GM18498 (cell line): ENCODE measurements at regions not wholly inside any gene's neighbourhood (a gene's known extent, or its start where the extent isn't known, plus 50 kb on each side); places are given as distances from the start of the nearest gene placed in this dataset.
"Not testable (repeated sequence)": the region's sequence is repeated elsewhere in the genome, so short reads cannot be mapped to it uniquely, and the experiment has no call there.

Source experiments
- ATAC-seq: cut with Tn5 transposase; IDR thresholded peaks from one replicate; pipeline ENCODE4 v1.9.1; 2021; ENCODE audit warnings: mild to moderate bottlenecking, moderate library complexity; ENCODE audit not compliant: unreplicated experiment

DNA sequence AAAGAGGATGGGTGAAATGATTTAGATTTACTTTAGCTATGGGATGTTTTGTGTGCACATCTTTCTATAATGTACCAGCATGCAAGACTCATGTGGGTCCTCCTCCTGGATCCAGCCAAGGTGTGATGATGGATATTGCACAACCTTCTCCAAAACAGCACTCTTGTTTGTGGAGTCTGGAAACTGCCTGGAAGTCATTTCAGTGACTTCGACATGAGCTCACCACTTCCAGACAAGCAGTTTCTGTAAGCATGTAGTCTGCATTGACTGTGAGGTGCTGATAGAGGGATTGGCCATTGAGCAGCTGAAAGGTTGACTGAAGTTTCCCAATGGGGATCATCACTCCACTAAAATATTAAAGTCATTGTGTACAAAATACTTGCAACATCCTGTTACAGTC, 154.0 kb downstream of the TRIB2 start:
- no peak for ATAC-seq

DNA sequence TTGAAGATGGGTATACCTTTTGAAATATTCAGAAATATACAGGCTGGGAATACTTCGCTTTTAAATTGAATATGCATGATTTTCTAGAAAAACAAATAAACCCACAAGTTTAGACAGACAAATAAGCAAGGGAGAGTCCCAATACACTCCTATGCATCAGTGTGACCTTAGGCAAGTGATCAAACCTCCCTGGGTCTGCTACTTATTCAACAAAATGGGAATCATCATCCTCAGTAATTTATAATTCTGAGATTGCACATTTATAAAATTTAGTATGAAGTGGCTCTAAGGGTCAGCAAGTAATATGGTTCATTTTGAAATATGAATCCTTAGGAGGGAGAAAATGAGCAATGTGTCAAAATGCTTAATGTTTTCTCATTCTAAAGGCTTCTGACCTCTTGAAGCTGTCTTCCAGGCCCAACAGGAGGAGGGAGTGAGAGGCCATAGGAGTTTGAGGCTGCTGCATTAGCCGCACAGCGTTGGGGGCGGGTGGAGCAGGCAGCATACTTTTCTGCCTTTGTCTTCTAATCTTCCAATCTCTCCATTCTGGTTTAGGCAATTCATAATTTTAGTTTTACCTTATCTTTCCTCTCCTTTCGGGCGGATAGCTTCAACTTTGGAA, 155.1 kb downstream of the TRIB2 start:
- ATAC-seq, result no peak

DNA sequence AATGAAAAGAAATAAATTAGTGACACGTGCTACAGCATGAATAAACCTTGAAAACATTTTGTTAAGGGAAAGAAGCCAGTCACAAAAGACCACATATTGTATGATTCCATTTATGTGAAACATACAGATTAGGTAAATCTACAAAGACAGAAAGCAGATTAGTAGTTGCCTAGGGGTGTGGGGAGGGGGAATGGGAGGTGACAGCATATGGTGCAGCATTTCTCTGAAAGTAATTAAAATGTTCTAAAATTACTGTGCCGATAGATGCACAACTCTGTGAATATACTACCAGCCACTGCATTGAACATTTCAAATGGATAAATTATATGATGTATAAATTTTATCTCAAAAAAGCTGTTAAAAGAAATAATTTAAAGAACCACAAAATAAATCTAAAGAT, 161.0 kb downstream of the TRIB2 start:
- ATAC-seq, result no peak

DNA sequence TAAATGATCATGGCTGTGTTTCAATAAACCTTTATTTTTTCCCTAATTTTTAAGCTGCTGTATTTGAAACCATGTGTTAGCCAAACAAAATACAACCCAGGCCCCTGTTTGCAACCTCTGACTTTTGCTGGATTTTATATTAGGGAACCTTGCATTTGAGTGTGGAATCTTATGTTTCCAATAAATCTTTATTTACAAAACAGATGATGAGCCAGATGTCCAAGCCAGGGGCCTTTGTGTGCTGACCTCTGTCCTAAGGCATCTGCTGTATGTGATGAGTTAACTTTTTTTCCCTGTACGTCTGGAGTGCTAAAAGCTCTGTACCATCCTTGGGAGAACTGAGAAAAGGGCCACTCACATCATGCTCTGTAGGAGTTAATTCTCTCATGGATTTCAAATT, 162.9 kb downstream of the TRIB2 start:
- no peak for ATAC-seq

DNA sequence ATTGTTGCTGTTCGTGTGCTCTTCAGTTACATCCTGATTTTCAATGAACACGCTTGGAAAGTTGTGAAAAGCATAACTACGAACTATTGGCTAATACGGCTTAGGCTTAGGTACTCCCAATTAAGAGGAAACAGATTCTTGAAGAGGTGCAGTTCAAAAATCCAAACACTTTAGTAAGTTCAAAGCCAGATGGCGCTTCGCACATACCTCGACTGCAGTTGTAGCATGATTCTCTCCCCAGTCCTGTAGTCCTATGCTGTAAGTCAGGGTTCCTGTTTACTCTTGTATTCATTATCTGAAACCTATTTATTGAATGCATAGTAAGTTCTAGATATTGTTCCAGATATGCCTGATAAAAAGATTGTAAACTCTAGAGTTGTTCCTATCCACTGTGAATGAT, 165.2 kb downstream of the TRIB2 start:
- ATAC-seq, result no peak

DNA sequence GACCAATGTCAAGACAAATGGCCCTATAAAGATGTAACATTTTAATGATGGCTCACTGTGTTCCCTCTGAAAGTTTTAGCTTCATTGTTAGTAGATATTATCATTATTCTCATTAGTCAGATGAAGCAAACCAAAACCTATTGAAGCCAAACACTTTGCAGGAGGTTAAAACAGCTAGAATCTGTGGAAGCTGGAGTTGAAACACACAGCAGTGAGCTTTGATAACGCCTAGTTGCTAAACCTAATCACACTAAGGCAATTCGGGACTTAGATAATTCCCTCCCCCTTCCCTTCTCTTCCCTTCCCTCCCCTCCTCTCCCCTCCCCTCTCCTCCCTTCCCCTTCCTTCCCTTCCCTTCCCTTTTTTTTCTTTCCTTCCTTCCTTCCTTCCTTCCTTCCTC, 165.7 kb downstream of the TRIB2 start:
- ATAC-seq, result no peak

DNA sequence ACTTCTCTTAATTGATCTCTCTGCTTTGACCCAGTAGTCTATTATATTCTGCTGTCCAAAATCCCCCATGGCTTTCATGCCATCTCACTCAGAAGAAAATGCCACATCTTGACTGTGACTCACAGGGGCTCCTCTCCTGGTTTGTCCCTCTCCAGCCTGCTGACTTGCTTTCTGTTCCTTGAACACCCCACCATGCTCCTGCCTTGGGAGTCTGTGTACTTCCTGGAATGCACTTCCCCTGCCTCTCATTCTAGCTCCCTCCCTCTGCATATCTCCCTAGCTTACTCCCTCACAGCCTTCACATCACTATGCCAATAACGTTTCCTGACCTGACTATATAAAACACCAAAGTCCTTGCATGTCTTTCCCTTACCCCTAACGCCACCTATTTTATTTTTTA, 167.2 kb downstream of the TRIB2 start:
- no peak for ATAC-seq

DNA sequence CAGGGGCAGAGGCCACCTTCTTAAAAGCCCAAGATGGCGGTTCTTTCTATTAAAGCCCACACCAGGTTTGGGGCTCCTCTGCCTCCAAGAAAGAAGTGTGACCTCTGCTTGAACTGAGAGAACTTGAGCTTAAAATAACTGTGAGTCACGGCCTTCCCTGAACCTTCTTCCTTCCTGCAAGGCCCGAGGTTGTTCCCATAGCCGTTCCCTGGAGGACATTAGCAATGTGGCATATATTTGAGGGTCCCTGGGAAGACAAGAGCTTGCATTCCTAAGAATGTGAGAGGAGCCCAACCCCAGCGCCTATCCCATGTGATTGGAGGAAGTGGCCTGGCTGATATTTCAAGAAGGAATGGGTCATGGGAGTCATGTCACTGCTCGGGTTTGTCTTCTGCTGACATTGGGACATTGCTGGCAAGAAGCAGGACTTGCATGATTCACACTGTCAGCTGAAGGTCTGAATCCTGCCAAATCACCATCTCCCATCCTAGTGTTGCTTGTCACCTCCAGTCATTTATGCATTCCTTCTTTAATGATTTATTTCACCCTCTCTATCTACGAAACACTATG, 168.1 kb downstream of the TRIB2 start:
- ATAC-seq, result no peak

DNA sequence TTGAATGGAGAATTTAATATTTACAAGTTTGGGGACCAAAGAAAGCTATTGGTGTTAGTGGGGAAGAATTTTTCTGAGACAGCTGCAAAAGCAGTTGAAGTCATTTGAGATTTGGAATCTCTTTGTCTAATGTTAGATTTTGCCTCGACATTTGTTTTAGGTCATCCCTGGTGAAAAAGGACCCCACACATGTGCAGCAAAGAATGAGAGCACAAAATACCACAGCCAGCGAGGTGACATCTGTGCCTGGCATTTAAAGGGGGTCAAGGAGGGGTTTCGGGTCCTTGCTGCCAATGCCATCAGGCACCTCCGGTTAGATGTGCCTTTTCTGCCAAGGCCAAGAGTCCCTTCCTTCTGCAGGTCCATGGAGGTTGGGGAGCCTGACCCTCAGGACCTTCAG, 173.3 kb downstream of the TRIB2 start:
- no peak for ATAC-seq

DNA sequence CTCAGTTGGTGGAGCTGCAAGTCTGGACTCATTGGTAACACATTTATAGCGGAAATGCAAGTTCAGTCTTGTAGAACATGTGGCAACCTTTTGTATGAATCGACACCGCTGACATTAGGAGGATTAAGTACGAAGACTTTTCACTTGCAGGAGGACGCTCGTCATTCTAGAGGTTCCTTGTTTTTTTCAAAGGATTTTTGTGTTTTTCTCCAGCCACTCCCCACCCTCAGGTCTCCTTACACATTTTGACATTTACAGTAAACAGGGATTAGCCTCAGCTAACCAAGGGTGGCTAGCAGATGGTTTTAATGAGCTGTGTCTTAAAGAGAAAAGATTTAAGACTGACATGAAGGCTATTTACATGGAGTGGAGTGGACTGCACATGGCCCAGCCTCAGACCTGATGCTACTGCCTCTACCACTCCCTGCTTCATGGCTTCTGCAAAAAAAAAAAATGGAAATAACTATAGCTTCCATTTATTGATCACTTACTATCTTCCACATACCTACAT, 173.8 kb downstream of the TRIB2 start:
- ATAC-seq, result no peak

DNA sequence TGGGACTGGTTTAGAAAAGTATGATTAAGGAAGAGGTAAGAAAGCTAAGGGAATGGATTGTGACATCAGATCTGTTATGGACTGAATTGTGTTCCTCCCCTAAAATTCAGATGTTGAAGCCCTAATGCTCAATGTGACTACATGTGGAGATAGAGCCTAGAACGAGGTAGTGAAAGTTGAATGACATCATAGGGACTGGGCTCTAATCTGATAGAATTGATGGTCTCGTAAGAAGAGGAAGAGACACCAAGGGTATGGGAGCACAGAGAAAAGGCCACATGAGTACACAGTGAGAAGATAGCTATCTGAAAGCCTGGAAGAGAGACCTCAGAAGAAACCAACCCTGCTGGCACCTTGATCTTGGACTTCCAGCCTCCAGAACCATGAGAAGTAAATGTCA, 178.3 kb downstream of the TRIB2 start:
- no peak for ATAC-seq

DNA sequence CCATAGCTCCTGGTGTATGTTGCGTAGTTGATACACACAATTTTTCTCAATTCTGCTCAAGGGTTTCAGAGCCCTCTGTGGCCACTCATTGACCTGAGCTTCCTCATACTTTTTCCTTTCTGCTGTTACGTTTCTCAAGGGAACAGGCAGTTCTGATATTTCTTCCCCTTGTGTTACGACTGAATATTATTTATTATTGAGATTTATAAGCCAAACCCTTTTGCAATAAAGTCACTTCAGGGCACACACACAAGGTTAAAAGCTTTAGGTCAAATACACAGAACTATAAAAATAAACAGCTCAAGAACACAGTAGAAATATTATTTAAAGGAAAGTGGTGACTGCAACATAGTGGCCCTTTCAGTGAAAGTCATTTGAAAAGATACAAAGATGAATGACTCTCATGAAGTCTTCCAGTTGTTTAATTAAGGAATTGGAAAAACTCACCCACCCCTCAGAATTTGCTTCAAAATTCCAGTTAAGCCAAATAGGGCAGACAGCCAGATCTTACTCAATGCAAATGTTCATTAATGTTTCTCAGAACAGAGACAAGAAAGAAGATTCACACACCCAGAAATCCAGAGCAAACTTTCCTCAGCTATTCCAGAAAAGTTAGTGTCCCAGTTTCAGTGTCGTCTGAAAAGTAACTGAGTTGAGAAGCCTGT, 179.7 kb downstream of the TRIB2 start:
- ATAC-seq, result no peak

DNA sequence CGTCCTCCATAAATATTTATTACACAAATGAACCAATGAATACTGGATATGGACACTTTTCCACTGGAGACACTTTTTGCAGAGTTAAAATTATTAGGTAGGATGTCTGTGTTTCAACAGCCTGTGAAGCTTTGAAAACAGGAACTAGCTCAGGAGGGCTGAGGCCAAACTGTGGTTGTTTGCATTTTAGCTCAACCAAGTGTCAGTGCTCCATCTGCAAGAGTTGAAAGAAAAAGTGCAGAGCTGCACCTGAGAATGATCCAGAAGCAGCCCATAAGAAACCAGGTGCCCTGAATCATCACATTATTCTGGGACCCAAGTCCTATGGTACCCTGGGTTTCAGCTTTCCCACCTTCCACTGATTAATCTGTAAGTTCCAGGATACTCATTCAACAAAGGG, 180.4 kb downstream of the TRIB2 start:
- ATAC-seq, result no peak

DNA sequence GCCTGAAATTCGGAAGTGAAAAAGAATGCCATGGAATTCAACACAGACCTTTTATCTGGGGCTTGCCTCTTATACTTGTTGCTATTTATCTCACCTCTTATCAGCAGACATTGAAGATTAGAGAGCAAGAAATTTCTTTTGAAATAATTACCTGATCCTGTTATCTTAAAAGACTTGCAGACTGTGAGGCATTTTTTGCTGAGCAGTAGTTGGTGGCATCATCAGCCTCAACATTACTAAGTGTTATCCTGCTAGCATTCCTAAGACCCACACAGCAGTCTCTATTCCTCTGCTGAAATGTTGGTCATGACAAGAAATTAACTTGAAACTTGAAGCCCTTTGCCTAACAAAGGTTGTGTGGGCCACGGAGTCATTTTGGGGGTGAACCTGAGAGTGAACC, 186.5 kb downstream of the TRIB2 start:
- no peak for ATAC-seq

DNA sequence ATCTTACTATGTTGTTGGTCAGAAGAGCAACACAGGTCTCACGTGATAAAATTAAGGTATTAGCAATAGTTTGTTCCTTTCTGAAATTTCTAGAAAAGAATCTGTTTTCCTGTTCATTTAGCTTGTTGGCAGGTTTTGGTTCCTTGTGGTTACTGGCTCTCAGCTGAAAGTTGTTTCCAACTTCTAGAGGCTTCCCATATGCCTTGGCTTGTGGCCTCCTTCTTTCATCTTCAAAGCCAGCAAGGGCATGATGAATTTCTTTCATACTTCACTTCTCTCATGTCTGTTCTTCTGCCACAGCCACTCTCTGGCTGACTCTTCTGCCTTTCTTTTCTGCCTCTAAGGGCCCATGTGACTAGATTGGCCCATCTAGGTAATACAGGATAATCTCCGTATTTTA, 193.7 kb downstream of the TRIB2 start:
- no peak for ATAC-seq

DNA sequence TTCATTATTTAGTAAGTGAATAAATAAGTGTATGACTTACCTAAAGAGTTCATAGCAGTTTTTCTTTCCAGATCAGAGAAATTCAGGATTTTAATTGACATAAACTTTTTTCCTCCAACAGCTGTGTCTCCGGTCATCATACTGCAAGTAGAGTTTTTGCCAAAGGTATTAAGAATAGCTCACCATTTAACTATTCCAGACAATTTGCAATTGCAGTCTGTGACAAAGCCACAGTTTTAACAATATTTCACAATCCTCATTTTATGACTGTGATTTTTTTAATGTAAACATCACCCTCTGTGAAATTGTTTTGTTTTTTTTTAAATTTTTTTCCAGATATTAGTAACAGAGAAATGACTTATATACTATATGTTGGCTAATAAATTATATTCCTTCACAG, 199.1 kb downstream of the TRIB2 start:
- ATAC-seq, result no peak

DNA sequence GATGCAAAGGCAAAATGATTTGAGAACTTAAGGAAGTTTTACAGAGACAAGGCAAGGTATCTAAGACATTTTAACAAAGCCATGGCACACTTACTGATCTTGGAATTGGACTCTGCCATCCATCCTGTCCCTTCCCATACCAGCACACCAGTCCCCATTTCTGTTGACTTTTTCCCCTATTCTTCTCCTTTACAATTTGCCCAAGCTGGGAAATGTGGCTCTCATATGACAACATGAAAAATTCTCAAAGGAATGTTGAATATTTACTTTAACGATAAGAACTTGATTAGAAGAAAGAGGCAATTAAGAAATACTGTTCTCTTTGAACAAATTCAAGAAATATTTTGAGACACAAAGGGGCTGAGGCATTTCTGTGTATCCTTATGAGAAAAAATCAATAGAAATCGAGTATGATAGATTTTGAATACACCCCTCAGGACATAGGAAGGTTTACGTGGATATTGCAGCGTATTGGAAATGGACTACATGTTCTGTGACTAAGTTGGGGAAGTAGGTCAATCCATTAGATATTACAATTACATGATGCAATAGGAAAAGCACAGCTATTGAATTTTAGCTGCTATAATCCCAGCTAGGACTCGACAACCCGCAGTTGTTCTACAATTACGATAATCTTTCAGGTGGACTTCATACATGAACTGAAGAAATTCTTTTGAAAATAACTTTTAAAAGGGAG, 201.6 kb downstream of the TRIB2 start:
- no peak for ATAC-seq

DNA sequence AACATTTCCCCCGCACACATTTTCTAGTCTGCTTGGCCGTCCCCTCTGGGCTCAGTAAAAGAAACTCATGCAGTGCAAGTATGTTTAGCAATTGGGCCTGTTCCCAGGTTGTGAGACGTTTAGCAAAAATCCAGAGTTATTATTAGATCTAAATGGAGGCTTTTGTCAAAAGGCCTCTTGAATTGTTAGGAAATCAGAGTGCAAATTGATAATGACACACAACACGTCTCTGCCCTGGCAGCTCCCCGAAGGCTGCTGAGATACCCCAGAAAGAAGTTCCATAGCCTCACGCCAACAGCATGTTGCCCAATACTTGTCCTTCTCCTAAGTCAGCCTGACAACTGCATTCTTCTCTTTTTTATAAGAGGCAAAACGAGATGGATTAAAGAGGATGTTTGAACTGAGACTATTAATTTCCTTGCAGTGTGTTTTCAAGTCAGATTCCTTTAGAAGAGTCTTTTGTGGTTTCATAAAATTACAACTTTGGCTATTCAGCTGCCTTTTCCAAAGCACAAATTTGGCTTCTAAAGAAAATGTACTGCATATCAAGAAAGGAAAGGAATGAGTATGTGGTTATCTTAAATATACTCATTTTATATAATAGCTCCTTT, 202.2 kb downstream of the TRIB2 start:
- no peak for ATAC-seq

DNA sequence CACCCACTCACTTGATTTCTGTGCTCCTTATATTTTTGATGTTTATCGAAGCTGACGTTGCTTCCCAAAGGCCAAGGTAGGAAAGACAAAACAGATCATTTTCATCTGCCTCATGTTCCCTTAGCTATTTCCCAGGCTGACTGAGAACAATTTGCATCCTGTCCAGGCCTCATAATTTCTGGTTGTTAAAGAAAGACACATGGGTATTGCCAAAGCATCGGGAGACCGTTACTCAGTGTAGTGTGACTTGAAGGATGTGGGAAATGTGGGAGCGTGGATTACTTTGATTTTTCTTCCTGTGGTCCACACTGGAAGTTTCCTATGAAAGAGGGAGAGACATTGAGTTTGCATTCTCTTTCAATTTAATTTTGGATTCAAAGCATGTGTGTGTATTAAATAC, 204.6 kb downstream of the TRIB2 start:
- ATAC-seq, result no peak

DNA sequence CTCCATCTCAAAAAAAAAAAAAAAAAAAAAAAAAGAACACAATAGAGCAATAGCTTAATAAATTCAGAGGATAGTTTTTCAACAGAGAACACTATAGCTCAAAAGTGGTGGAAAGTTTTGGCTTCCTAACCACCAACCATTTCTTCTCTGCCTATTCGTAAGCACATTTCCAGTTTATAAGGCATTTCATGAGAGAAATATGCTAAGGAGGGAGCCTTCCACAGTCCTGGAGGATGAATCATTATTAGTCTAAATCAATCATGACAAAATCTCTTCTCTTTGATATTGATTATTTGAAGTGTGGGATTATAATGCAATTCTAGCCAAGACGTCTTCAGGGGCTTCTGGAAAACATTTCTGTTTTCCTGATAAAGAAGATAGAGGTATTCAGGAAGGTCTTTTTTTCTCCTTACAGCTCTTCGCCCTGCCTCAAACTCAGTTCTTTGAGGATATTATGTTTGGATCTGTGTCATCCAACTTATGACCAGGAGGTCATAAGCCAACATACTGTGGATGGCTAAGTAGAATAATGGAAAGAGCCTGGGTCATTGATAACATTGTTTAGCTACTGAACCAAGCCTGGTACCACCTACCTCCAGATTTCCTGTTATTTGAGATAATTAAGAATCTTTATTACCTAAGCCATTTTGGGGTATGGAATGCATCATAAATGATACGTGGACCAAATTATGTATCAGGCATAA, 207.3 kb downstream of the TRIB2 start:
- ATAC-seq, result no peak

DNA sequence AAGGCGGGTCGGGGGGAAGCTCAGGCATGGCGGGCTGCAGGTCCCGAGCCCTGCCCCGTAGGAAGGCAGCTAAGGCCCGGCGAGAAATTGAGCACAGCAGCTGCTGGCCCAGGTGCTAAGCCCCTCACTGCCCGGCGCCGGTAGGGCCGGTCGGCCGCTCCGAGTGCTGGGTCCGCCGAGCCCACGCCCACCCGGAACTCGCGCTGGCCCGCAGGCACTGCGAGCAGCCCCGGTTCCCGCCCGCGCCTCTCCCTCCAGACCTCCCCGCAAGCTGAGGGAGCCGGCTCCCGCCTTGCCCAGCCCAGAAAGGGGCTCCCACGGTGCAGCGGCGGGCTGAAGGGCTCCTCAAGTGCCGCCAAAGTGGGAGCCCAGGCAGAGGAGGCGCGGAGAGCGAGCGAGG, 209.9 kb downstream of the TRIB2 start:
- not testable (repeated sequence) for ATAC-seq
